NCI-H510A (cell line): ENCODE measurements at regions not wholly inside any gene's neighbourhood (a gene's known extent, or its start where the extent isn't known, plus 50 kb on each side); places are given as distances from the start of the nearest gene placed in this dataset.
"Not testable (repeated sequence)": the region's sequence is repeated elsewhere in the genome, so short reads cannot be mapped to it uniquely, and the experiment has no call there.

ENCODE experiments used
- DNase-seq: peaks from one replicate; lab custom pipeline; 2025; lab: John Stamatoyannopoulos, UW

- DNase-seq, result no peak
These were observed 470.5 kb downstream of the LTN1 start for GRCh38 chr21:28522014-28522799.

- DNase-seq, result no peak
These were observed 474.0 kb downstream of the LTN1 start for GRCh38 chr21:28518630-28519029.

DNA sequence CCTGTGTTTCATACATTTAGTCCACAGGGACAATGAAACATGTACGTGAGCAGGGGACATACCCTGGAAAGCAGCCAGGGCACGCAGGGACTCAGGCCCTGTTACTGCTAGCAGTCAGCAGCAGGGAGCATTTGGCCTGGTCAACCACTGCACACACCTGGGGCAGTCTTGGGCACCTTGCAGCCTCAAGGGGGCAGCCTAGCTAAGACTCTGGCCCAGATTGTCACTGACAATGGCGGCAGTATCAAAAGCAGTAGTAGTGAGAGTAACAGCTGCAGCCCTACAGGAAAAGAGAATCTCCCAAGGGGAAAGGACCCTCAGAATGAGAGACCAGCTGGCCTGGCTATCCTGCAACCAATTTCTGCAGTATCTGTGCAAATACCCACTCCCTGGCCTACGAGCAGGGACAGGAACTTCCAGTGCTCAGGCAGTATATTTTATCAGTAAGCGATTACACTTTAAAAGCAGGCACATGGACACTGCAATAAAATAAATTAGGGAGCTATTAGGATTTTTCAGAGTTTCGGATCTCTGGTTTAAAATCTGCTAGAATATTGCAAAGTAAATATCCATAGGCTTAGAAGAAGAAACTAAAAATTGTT, 475.6 kb downstream of the LTN1 start:
- peak; percentile 4 for DNase-seq

GRCh38 chr21:28516021-28516420, 476.7 kb downstream of the LTN1 start:
- no peak for DNase-seq

DNA sequence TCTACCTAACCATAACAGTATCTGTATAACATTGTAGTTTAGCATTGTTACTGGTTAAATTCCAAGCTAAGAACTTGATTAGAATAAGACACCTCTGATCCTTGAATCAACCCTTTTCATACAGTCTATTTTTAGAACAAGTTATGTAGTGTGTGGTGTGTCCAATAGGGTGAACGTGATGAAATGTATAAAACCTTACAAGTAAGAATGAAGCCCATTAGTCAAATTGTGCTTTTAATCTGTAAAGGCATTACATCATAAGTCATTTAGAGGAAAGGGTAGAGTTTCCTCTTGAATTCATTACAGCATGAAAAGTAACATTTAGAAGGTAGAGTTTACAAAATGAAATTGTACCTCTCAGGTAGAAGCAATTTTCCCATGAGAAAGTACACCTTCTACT, 479.2 kb downstream of the LTN1 start:
- DNase-seq, result no peak

DNA sequence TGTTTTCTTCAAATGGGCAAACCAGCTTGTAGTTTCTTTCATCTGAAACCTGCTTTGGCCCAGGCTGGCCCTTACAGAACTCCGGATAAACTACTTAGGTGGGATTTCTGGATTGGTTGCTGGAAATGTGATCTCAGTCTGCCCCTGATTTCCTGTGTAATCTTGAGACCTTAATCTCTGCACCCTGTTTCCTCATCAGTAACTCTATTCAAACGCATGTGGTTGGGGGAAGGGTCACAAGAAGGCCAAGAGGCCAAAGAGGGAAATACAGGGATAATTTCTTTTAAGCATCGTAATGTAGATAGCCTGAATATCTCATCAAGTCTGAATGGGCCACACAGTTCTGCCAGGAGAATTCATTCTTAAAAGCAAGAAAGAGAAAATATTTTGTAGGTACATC, 483.6 kb downstream of the LTN1 start:
- DNase-seq, result no peak

DNA sequence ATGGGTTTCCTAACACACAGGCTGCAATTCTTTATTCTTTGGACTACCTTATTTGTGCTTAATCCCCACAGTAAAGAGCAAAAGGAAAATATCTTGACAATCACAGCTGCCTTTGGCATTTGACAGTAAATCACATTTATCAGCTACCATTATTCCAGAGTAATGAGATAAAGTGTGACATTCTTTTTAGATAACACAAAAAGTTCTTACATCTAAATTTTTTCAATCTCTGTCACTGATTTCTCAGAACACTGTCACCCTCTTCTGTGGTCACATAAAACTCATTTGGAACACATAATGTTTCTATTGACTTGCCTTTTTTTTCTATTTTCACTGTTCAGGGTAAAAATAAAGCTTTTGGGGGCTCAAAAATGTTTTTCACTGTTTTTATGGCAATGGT, 484.6 kb downstream of the LTN1 start:
- DNase-seq, result no peak

DNA sequence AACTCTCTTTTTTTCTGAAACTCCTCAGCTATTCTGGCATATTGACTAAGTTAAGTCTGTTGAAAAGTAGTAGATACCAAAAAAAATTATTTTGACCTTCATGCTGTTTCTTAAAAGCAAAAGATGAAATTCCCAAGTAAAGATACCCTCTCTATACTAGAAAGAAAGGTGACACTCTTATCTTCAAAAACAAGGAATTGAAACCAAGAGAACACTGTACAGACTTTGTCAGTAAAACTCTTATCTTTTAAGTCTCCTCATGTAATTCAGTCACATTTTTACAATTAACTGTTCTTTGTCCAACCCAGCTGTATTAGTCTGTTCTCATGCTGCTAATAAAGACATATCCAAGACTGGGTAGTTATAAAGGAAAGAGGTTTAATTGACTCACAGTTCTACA, 496.2 kb downstream of the LTN1 start:
- no peak for DNase-seq

DNA sequence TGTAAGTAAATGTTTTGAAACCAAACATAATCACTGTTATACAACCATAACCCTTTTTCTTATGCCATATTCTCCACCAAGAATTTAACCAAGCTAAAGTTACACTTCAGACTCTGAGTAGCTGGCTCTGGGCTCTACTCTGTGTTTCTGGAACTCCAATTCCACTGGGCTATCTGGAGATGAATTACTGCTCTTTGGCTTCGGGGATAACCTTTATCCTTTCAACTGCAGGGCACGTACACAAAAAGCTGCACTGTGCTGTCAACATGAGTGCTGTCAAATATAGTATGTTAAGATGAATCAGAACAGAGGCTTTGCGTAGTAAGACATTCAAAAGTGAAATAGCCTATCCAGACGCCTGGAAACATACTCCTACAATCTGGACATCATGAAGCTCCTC, 500.6 kb downstream of the LTN1 start:
- DNase-seq, result no peak

GRCh38 chr21:28489821-28490350, 502.8 kb downstream of the LTN1 start:
- DNase-seq, result no peak

DNA sequence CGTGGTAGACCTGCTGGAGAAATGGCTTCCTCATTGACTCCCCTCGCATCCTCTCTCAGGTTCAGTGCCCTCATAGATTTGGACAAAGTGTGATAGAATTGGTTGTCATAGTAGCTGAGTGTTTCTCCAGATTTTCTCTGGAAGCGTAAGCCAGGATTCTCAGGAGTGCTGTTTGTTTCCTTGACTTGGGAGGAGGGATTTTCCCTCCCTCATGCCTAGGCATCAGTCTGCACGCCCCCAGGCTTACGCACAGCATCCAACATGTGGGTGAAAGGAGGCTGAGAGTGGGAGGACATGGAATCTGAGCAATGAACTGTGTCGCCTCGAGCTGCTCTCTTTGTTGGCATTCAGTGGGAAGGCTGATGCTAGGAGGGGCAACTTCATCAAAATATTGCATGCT, 503.5 kb downstream of the LTN1 start:
- no peak for DNase-seq

DNA sequence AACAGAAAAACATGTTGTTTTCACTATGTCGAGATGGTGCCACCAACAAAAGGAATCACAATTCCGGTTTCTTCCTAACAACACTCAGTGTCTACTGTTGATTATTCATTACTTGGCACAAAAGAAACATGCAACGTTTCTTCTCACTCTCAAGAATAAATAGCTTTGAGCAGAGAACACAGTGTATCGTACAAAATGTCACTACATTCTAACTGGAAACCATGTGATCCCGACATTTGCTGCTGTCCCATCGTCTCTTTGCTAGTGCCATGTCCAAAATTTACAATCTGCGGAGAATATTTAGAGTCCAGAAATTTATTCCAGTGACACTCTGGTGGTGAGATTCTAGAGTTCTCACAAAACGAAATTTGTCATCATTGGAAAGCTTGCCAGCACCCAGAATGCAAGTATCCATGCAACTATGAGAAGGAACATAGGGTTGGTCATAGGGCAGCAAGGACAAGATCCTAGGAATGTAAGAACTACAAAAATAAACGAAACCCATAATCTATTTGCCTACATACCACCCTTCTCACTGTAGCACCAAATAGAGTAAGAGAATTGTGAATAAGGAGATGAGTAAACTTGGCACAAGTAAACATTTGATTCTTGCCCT, 505.1 kb downstream of the LTN1 start:
- DNase-seq, result no peak

GRCh38 chr21:28485301-28486022, 507.2 kb downstream of the LTN1 start:
- DNase-seq, result no peak

GRCh38 chr21:28483301-28484035, 509.2 kb downstream of the LTN1 start:
- DNase-seq, result no peak

DNA sequence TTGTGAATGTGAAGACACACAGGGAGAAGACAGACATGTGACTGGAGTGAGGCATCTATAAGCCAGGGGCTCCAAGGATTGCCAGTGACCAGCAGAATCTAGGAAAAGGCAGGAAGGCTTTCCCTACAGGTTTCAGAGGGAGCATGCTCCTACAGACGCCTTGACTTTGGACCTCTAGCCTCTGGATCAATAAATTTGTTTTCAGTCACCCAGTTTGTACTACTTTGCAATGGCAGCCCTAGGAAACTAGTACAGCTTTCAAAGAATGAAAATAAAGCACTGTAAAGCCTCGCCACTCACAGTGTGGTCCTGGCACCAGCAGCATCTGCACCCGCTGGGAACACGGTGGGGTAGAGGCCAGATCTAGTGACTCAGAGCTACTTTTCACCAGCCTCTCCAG, 510.0 kb downstream of the LTN1 start:
- DNase-seq, result no peak

GRCh38 chr21:28480470-28480869, 512.2 kb downstream of the LTN1 start:
- no peak for DNase-seq

- no peak for DNase-seq
These were observed 519.0 kb downstream of the LTN1 start for GRCh38 chr21:28473530-28474220.

DNA sequence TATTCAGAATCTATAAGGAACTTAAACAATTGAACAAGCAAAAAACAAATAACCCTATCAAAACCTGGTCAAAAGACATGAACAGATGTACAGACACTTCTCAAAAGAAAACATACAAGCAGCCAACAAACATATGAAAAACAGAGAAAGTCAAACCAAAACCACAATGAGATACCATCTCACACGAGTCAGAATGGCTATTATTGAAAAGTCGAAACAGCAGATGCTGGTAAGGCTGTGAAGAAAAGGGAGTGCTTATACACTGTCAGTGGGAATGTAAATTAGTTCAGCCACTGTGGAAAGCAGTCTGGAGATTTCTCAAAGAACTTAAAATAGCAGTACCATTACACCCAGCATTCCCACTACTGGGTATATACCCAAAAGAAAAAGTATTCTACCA, 520.1 kb downstream of the LTN1 start:
- not testable (repeated sequence) for DNase-seq

GRCh38 chr21:28464988-28465387, 527.7 kb downstream of the LTN1 start:
- no peak for DNase-seq

- DNase-seq, result no peak
These were observed 528.6 kb downstream of the LTN1 start for GRCh38 chr21:28464095-28464494.

DNA sequence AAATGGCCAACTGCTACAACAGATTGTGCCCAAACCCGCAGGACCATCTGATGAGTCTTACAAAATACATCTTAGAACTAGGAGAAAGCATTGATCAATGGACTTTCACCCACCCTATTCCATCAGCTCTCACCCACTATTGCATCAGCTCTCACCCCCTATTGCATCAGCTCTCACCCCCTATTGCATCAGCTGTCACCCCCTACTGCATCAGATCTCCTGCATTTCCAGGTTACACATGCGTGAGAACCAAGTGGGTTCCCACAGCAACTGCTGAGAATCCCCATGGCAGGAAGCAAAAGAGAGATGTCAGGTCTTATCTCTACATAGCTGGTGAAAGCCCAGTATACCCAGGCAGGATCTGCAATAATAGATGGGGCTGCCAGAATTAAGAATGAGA, 533.5 kb downstream of the LTN1 start:
- no peak for DNase-seq
